NT2/D1 (cell line): ENCODE measurements at regions not wholly inside any gene's neighbourhood (a gene's known extent, or its start where the extent isn't known, plus 50 kb on each side); places are given as distances from the start of the nearest gene placed in this dataset.

Experiments
- SUZ12 ChIP-seq: IDR thresholded peaks from 2 replicates; pipeline ENCODE4 v1.6.1; 2011; ENCODE audit not compliant: insufficient read length, insufficient read depth; ENCODE audit errors: extremely low read depth
- YY1 ChIP-seq: IDR thresholded peaks from 2 replicates; pipeline ENCODE4 v1.6.1; 2011; ENCODE audit not compliant: insufficient read length, insufficient read depth
- ZNF274 ChIP-seq: IDR thresholded peaks from 2 replicates; pipeline ENCODE4 v1.6.1; 2011; ENCODE audit warnings: mild to moderate bottlenecking, low read depth, low read length

DNA sequence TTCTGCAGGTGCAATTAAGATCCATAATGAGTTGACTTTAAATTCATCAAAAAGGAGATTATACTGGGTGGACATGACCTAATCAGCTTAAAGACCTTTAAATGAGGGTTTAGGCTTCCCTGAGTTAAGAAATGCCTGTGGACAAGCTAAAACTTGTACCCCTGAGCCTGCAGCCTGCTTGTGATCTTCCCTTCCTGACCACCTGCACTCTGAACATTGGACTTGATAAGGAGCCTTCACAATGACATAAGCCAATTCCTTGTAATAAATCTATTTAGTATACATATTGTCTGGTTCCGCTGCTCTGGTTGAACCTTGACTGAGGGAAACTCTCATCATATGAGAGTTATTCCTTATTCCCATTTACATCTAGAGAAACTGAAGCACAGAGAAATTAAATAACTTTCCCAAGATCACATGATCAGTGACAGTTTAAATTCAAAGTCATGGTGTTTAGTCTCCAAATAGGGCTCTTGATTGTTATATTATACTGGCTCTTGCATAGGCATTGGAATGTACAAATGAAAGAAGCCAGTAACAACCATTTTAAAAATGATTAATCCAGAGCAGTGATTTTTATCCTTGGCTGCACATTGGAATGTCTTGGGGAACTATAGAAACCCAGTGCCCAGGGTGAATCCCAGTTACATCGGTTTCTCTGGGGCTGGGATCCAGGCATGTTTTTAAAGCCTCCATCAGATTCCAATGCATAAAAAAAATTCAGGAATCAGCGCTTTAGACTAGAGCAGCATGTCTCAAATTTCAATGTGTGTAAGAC is 136.1 kb downstream of the MSL3 start:
- TF ChIP-seq SUZ12 (no peak), ZNF274 (no peak), YY1 (no peak)
